ENCODE measurements at regions not wholly inside any gene's neighbourhood (a gene's known extent, or its start where the extent isn't known, plus 50 kb on each side); places are given as distances from the start of the nearest gene placed in this dataset.

GRCh38 chr11:104465321-104465720 lies 301.4 kb upstream of the PDGFD start:
- TF ChIP-seq CTCF (IDR thresholded peaks at IDR 0.05; ENCODE audit: borderline replicate concordance, extremely low read depth, low read length, poor library complexity, severe bottlenecking) (no peak), EZH2 (IDR thresholded peaks at IDR 0.05; ENCODE audit: borderline replicate concordance, low read depth, low read length, severe bottlenecking) (no peak)

Data from DND-41 (cell line).